Neural progenitor cell (in vitro differentiated cells): ENCODE measurements at regions not wholly inside any gene's neighbourhood (a gene's known extent, or its start where the extent isn't known, plus 50 kb on each side); places are given as distances from the start of the nearest gene placed in this dataset.
A peak's percentile ranks its signal among the peaks of the same experiment; 100 is the strongest.

Experiments
- DNase-seq: peaks from one replicate; pipeline ENCODE4 v3.0.0-alpha.2; 2016; ENCODE audit warnings: low spot score
- H2AFZ ChIP-seq: fragments of 200-600 bp; sonication (generic); replicated peaks from 2 replicates; pipeline ENCODE4 v1.6.1; 2016; ENCODE audit warnings: antibody characterized with exemption
- H3F3A ChIP-seq: fragments of 200-600 bp; sonication (generic); 2 replicates; pipeline ENCODE4 v1.6.1; 2016; ENCODE audit warnings: antibody characterized with exemption, low read depth
- H3K27ac ChIP-seq: fragments of 200-600 bp; sonication (generic); 2 replicates; pipeline ENCODE4 v1.5.1; 2016; ENCODE audit warnings: mild to moderate bottlenecking
- H3K27me3 ChIP-seq: fragments of 200-600 bp; sonication (generic); 2 replicates; pipeline ENCODE4 v1.6.1; 2016; ENCODE audit warnings: mild to moderate bottlenecking, moderate library complexity
- H3K36me3 ChIP-seq: fragments of 200-600 bp; sonication (generic); 2 replicates; pipeline ENCODE4 v1.5.1; 2016
- H3K4me1 ChIP-seq: fragments of 200-600 bp; sonication (generic); 2 replicates; pipeline ENCODE4 v1.6.1; 2016; ENCODE audit warnings: mixed run types
- H3K4me2 ChIP-seq: fragments of 200-600 bp; sonication (generic); 2 replicates; pipeline ENCODE4 v1.6.1; 2016
- H3K4me3 ChIP-seq: fragments of 200-600 bp; sonication (generic); 2 replicates; pipeline ENCODE4 v1.5.1; 2016
- H3K79me2 ChIP-seq: fragments of 200-600 bp; sonication (generic); 2 replicates; pipeline ENCODE4 v1.6.1; 2016; ENCODE audit warnings: low read depth
- H3K9ac ChIP-seq: fragments of 200-600 bp; sonication (generic); 2 replicates; pipeline ENCODE4 v1.6.1; 2016
- H3K9me3 ChIP-seq: fragments of 200-600 bp; sonication (generic); 2 replicates; pipeline ENCODE4 v1.5.1; 2016; ENCODE audit warnings: low read depth
- H4K20me1 ChIP-seq: fragments of 200-600 bp; sonication (generic); 2 replicates; pipeline ENCODE4 v1.6.1; 2016; ENCODE audit warnings: low read depth
- H3K27ac Mint-ChIP-seq: 3 replicates; pipeline ENCODE4 v1.8.0; 2021; ENCODE audit warnings: mixed read lengths
- H3K27me3 Mint-ChIP-seq: 2 replicates; pipeline ENCODE4 v1.8.0; 2022; ENCODE audit warnings: low read depth, mild to moderate bottlenecking, inconsistent platforms, moderate library complexity, mixed read lengths; ENCODE audit not compliant: insufficient read depth
- H3K36me3 Mint-ChIP-seq: 3 replicates; pipeline ENCODE4 v1.8.0; 2021; ENCODE audit warnings: mixed read lengths
- H3K4me1 Mint-ChIP-seq: 3 replicates; pipeline ENCODE4 v1.8.0; 2021; ENCODE audit warnings: mixed read lengths
- H3K4me3 Mint-ChIP-seq: 3 replicates; pipeline ENCODE4 v1.8.0; 2021; ENCODE audit warnings: mild to moderate bottlenecking, moderate library complexity, mixed read lengths
- H3K9me3 Mint-ChIP-seq: 3 replicates; pipeline ENCODE4 v1.8.0; 2020; ENCODE audit warnings: mixed read lengths
- CTCF ChIP-seq: fragments of 200-600 bp; sonication (generic); IDR thresholded peaks from 2 replicates; pipeline ENCODE4 v1.5.1; 2017; ENCODE audit warnings: antibody characterized with exemption, mild to moderate bottlenecking
- EZH2 ChIP-seq: fragments of 200-600 bp; sonication (generic); IDR thresholded peaks from 2 replicates; pipeline ENCODE4 v1.6.1; 2017; ENCODE audit warnings: antibody characterized with exemption, mild to moderate bottlenecking, moderate library complexity
- EZH2phosphoT487 ChIP-seq: fragments of 200-600 bp; sonication (generic); IDR thresholded peaks from 2 replicates; pipeline ENCODE4 v1.6.1; 2017; ENCODE audit warnings: antibody characterized with exemption

DNA sequence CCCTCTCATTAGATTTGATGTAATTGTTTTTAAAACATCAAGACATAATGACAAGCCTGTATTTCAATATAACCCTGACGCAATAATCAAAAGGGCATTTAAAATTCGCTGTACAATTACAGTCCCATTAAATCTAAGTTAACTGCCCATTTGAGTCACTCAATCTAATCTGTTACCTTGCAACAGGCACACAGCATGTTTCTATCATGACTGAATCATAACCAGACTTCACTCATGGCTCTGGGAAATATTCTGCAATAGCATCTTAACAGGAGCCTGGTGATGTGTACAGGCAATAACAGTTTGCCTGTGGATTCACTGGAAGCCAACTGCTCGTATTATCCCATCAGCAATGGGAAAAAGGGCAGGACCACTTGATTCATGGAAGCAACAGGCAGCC is 142.3 kb upstream of the NCKAP5 start:
- peak overlapping the region; percentile 42 for H3K4me2 ChIP-seq
- Mint-ChIP-seq H3K36me3 (peaks cover 8% of the 10 kb centered on the region), H3K9me3 (peaks cover 21% of the 10 kb centered on the region), H3K4me3 (no peak overlapping the region), H3K4me1 (peaks cover 54% of the 10 kb centered on the region), H3K27ac (peak overlapping the region; percentile 67), H3K27me3 (peaks cover 8% of the 10 kb centered on the region)
- TF ChIP-seq CTCF = no peak
- no peak for TF ChIP-seq EZH2phosphoT487
- no peak for TF ChIP-seq EZH2
- peaks cover 5% of the 10 kb centered on the region for H3K9me3 ChIP-seq
- no peak overlapping the region for H3K9ac ChIP-seq
- H3K27me3 ChIP-seq = no peaks in the 10 kb centered on the region
- H3K4me3 ChIP-seq = no peak overlapping the region
- peak overlapping the region; percentile 39 for H3K27ac ChIP-seq
- no peak overlapping the region for H2AFZ ChIP-seq
- H3K36me3 ChIP-seq = no peaks in the 10 kb centered on the region
- no peak for DNase-seq
- no peaks in the 10 kb centered on the region for H3K79me2 ChIP-seq
- peaks cover 22% of the 10 kb centered on the region for H3F3A ChIP-seq
- H3K4me1 ChIP-seq = peaks cover 17% of the 10 kb centered on the region
- no peaks in the 10 kb centered on the region for H4K20me1 ChIP-seq

- H3K4me3 ChIP-seq = no peak overlapping the region
- H3K9me3 Mint-ChIP-seq = peaks cover 21% of the 10 kb centered on the region
- peak overlapping the region; percentile 53 for H3K27ac ChIP-seq
- peaks cover 22% of the 10 kb centered on the region for H3F3A ChIP-seq
- H3K79me2 ChIP-seq = no peaks in the 10 kb centered on the region
- TF ChIP-seq EZH2 = no peak
- TF ChIP-seq CTCF = no peak
- no peak for TF ChIP-seq EZH2phosphoT487
- peaks cover 8% of the 10 kb centered on the region for H3K27me3 Mint-ChIP-seq
- no peaks in the 10 kb centered on the region for H3K27me3 ChIP-seq
- H4K20me1 ChIP-seq = no peaks in the 10 kb centered on the region
- peak overlapping the region; percentile 43 for H3K4me2 ChIP-seq
- H2AFZ ChIP-seq = no peak overlapping the region
- no peak overlapping the region for H3K9ac ChIP-seq
- peaks cover 54% of the 10 kb centered on the region for H3K4me1 Mint-ChIP-seq
- H3K9me3 ChIP-seq = peaks cover 5% of the 10 kb centered on the region
- peak overlapping the region; percentile 16 for H3K4me3 Mint-ChIP-seq
- H3K4me1 ChIP-seq = peaks cover 17% of the 10 kb centered on the region
- H3K36me3 Mint-ChIP-seq = peaks cover 8% of the 10 kb centered on the region
- H3K36me3 ChIP-seq = no peaks in the 10 kb centered on the region
- peak; percentile 89 for DNase-seq
- H3K27ac Mint-ChIP-seq = peak overlapping the region; percentile 67
Measured at GRCh38 chr2:133711201-133711600, 142.9 kb upstream of the NCKAP5 start.

GRCh38 chr2:133711806-133712205 is 143.5 kb upstream of the NCKAP5 start:
- no peak for DNase-seq
- peak overlapping the region; percentile 52 for H3K27ac Mint-ChIP-seq
- Histone ChIP-seq H3K4me1 (peaks cover 17% of the 10 kb centered on the region), H3K27ac (peak overlapping the region; percentile 53), H3K79me2 (no peaks in the 10 kb centered on the region), H3K9ac (no peak overlapping the region), H3K4me3 (no peak overlapping the region), H3K36me3 (no peaks in the 10 kb centered on the region), H3K9me3 (peaks cover 5% of the 10 kb centered on the region), H3F3A (peaks cover 22% of the 10 kb centered on the region), H3K4me2 (peak overlapping the region; percentile 43), H4K20me1 (no peaks in the 10 kb centered on the region), H3K27me3 (no peaks in the 10 kb centered on the region), H2AFZ (no peak overlapping the region)
- H3K4me3 Mint-ChIP-seq = no peak overlapping the region
- TF ChIP-seq EZH2 = no peak
- H3K4me1 Mint-ChIP-seq = peaks cover 54% of the 10 kb centered on the region
- peaks cover 8% of the 10 kb centered on the region for H3K27me3 Mint-ChIP-seq
- peaks cover 8% of the 10 kb centered on the region for H3K36me3 Mint-ChIP-seq
- H3K9me3 Mint-ChIP-seq = peaks cover 23% of the 10 kb centered on the region

DNA sequence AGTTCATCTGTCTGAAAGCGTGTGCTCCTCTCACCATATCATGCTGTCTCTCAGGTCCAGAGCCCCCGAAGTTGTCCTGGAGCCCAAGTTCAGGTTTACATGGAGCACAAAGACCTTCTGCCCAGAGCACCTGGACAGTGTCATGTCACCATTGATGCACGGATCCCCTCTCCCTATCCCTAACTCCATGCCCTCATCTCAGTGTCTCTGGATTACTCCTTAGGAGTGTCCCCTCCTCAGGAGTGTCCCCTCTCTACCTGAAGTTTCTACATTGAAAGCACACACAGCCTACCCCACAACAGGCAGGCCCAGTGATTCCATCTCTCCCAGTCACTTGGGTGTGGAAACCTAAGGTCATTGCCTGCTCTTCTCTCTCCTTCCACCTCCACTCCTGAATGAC is 144.1 kb upstream of the NCKAP5 start:
- Histone ChIP-seq H3F3A (peaks cover 22% of the 10 kb centered on the region), H3K27ac (no peak overlapping the region), H3K79me2 (no peaks in the 10 kb centered on the region), H2AFZ (no peak overlapping the region), H3K9me3 (peaks cover 5% of the 10 kb centered on the region), H3K36me3 (no peaks in the 10 kb centered on the region), H3K4me3 (no peak overlapping the region), H3K27me3 (no peaks in the 10 kb centered on the region), H3K4me1 (peaks cover 17% of the 10 kb centered on the region), H4K20me1 (no peaks in the 10 kb centered on the region), H3K4me2 (no peak overlapping the region), H3K9ac (no peak overlapping the region)
- H3K27ac Mint-ChIP-seq = peak overlapping the region; percentile 52
- H3K4me3 Mint-ChIP-seq = no peak overlapping the region
- peaks cover 8% of the 10 kb centered on the region for H3K27me3 Mint-ChIP-seq
- no peak for DNase-seq
- no peak for TF ChIP-seq EZH2
- no peak for TF ChIP-seq CTCF
- no peak for TF ChIP-seq EZH2phosphoT487
- H3K36me3 Mint-ChIP-seq = peaks cover 8% of the 10 kb centered on the region
- H3K4me1 Mint-ChIP-seq = peaks cover 54% of the 10 kb centered on the region
- H3K9me3 Mint-ChIP-seq = peaks cover 25% of the 10 kb centered on the region
